Endodermal cell (in vitro differentiated cells): ENCODE measurements at regions not wholly inside any gene's neighbourhood (a gene's known extent, or its start where the extent isn't known, plus 50 kb on each side); places are given as distances from the start of the nearest gene placed in this dataset.

Source experiments
- DNase-seq: peaks from one replicate; pipeline ENCODE4 v3.0.0-alpha.2; 2017
- H3K27ac ChIP-seq: 2 replicates; pipeline ENCODE4 v1.5.1; 2013; ENCODE audit warnings: mild to moderate bottlenecking, low read depth, low read length, moderate library complexity
- H3K27me3 ChIP-seq: 2 replicates; pipeline ENCODE4 v1.6.1; 2013; ENCODE audit warnings: mild to moderate bottlenecking, low read length, moderate library complexity; ENCODE audit not compliant: insufficient read depth, control insufficient read depth, poor library complexity, severe bottlenecking
- H3K36me3 ChIP-seq: 2 replicates; pipeline ENCODE4 v1.7.0; 2013; ENCODE audit warnings: mild to moderate bottlenecking, low read length, moderate library complexity; ENCODE audit not compliant: control insufficient read depth, insufficient read depth
- H3K4me1 ChIP-seq: one replicate; pipeline ENCODE4 v1.7.0; 2013; ENCODE audit warnings: low read length; ENCODE audit not compliant: control insufficient read depth, insufficient read depth
- H3K4me3 ChIP-seq: 2 replicates; pipeline ENCODE4 v1.5.1; 2013; ENCODE audit warnings: mild to moderate bottlenecking, low read length, moderate library complexity
- H3K9ac ChIP-seq: 2 replicates; pipeline ENCODE4 v1.6.1; 2013; ENCODE audit warnings: mild to moderate bottlenecking, low read length, moderate library complexity; ENCODE audit not compliant: poor library complexity, severe bottlenecking; ENCODE audit errors: extremely low read depth
- H3K9me3 ChIP-seq: 2 replicates; pipeline ENCODE4 v1.6.1; 2013; ENCODE audit warnings: mild to moderate bottlenecking, low read length, moderate library complexity; ENCODE audit not compliant: control insufficient read depth
- H3K27ac Mint-ChIP-seq: 2 replicates; pipeline ENCODE4 v1.8.0; 2020; ENCODE audit warnings: mixed read lengths
- H3K27me3 Mint-ChIP-seq: 2 replicates; pipeline ENCODE4 v1.8.0; 2021; ENCODE audit warnings: mild to moderate bottlenecking, mixed read lengths; ENCODE audit not compliant: insufficient read depth
- H3K36me3 Mint-ChIP-seq: 2 replicates; pipeline ENCODE4 v1.8.0; 2020; ENCODE audit warnings: low read depth, mixed read lengths
- H3K4me1 Mint-ChIP-seq: 2 replicates; pipeline ENCODE4 v1.8.0; 2020; ENCODE audit warnings: mixed read lengths
- H3K4me3 Mint-ChIP-seq: 2 replicates; pipeline ENCODE4 v1.8.0; 2020; ENCODE audit warnings: mild to moderate bottlenecking, moderate library complexity, mixed read lengths
- H3K9me3 Mint-ChIP-seq: 2 replicates; pipeline ENCODE4 v1.8.0; 2020; ENCODE audit warnings: mild to moderate bottlenecking, mixed read lengths
- CTCF ChIP-seq: fragments of 200-600 bp; sonication (generic); conservative IDR thresholded peaks from 2 replicates; pipeline ENCODE4 v1.5.0; 2021; ENCODE audit warnings: antibody characterized with exemption, mild to moderate bottlenecking
- WGBS, 2 experiments: methylation state at CpG; one replicate each; pipeline versions ENCODE4 v1.1.5 to v1.1.7; 2013; ENCODE audit warnings: missing lambda C conversion rate in 2 of 2, mixed read lengths in 1 of 2; ENCODE audit not compliant: insufficient coverage in 1 of 2, insufficient read length in 1 of 2; 5-methylcytosine and 5-hydroxymethylcytosine counted together

- TF ChIP-seq CTCF, result no peak
- H3K4me1 ChIP-seq, result no peaks in the 10 kb centered on the region
- DNase-seq, result no peak
- Mint-ChIP-seq H3K4me3 (no peak overlapping the region), H3K4me1 (no peaks in the 10 kb centered on the region), H3K27ac (no peak overlapping the region), H3K27me3 (peaks cover 49% of the 10 kb centered on the region), H3K36me3 (no peaks in the 10 kb centered on the region), H3K9me3 (no peaks in the 10 kb centered on the region)
- no peak overlapping the region for H3K4me3 ChIP-seq
- H3K36me3 ChIP-seq, result no peaks in the 10 kb centered on the region
- H3K9me3 ChIP-seq, result no peaks in the 10 kb centered on the region
- no peak overlapping the region for H3K27ac ChIP-seq
- no peak overlapping the region for H3K9ac ChIP-seq
- WGBS, 2 experiments, result 92% methylated on average over 1 of the region's 1 CpG; no CpG with 5 or more reads in 1 of the 2 experiments
- H3K27me3 ChIP-seq, result peaks cover 62% of the 10 kb centered on the region
Measured at GRCh38 chr15:88324741-88325065, 68.2 kb upstream of the NTRK3 start.

- Mint-ChIP-seq H3K4me3 (no peak overlapping the region), H3K27ac (no peak overlapping the region), H3K36me3 (no peaks in the 10 kb centered on the region), H3K27me3 (peaks cover 46% of the 10 kb centered on the region), H3K4me1 (no peaks in the 10 kb centered on the region), H3K9me3 (no peaks in the 10 kb centered on the region)
- H3K9me3 ChIP-seq, result no peaks in the 10 kb centered on the region
- WGBS, 2 experiments, result 90 to 91% methylated on average over 14 to 18 of the region's 18 CpGs
- H3K4me3 ChIP-seq, result no peak overlapping the region
- no peak overlapping the region for H3K9ac ChIP-seq
- no peaks in the 10 kb centered on the region for H3K4me1 ChIP-seq
- peaks cover 57% of the 10 kb centered on the region for H3K27me3 ChIP-seq
- DNase-seq, result no peak
- no peaks in the 10 kb centered on the region for H3K36me3 ChIP-seq
- TF ChIP-seq CTCF, result no peak
- no peak overlapping the region for H3K27ac ChIP-seq
Measured at GRCh38 chr15:88323976-88324740, 67.6 kb upstream of the NTRK3 start.

GRCh38 chr15:88323468-88323867 lies 66.9 kb upstream of the NTRK3 start:
- Mint-ChIP-seq H3K9me3 (no peaks in the 10 kb centered on the region), H3K27ac (no peak overlapping the region), H3K36me3 (no peaks in the 10 kb centered on the region), H3K4me1 (no peaks in the 10 kb centered on the region), H3K4me3 (no peak overlapping the region), H3K27me3 (peaks cover 45% of the 10 kb centered on the region)
- Histone ChIP-seq H3K27me3 (peaks cover 54% of the 10 kb centered on the region), H3K9ac (no peak overlapping the region), H3K9me3 (no peaks in the 10 kb centered on the region), H3K4me3 (no peak overlapping the region), H3K36me3 (no peaks in the 10 kb centered on the region), H3K27ac (no peak overlapping the region), H3K4me1 (no peaks in the 10 kb centered on the region)
- no peak for TF ChIP-seq CTCF
- DNase-seq, result no peak
- WGBS, 2 experiments, result 88 to 90% methylated on average over 4 to 8 of the region's 8 CpGs
